Prostate gland (tissue), 2 donors: ENCODE measurements at regions not wholly inside any gene's neighbourhood (a gene's known extent, or its start where the extent isn't known, plus 50 kb on each side); places are given as distances from the start of the nearest gene placed in this dataset.

ENCODE experiments used
- DNase-seq: peaks from one replicate; pipeline ENCODE4 v3.0.0-alpha.2; 2019; ENCODE audit warnings: low spot score
- H3K27ac ChIP-seq, 2 donors: fragments of 200-600 bp; sonication (generic); 2 replicates each; pipeline ENCODE4 v1.5.1; 2017 to 2019
- H3K27me3 ChIP-seq: fragments of 200-600 bp; sonication (generic); replicated peaks from 2 replicates; pipeline ENCODE4 v1.5.1; 2019; ENCODE audit not compliant: insufficient read depth
- H3K36me3 ChIP-seq, 2 donors: fragments of 200-600 bp; sonication (generic); 1 replicate in 1 of 2; 2 replicates in 1 of 2; pipeline versions ENCODE4 v1.5.1 to v1.8.1; 2017 to 2019
- H3K4me1 ChIP-seq: fragments of 200-600 bp; sonication (generic); replicated peaks from 2 replicates; pipeline ENCODE4 v1.5.1; 2019
- H3K4me3 ChIP-seq, 2 donors: fragments of 200-600 bp; sonication (generic); 2 replicates each; pipeline ENCODE4 v1.5.1; 2017 to 2019
- H3K9me3 ChIP-seq: fragments of 200-600 bp; sonication (generic); 2 replicates; pipeline ENCODE4 v1.5.1; 2017
- CTCF ChIP-seq, 4 experiments: fragments of 200-600 bp in 2 of 4; fragments of 450-650 bp in 2 of 4; sonication (generic) in 2 of 4; IDR thresholded peaks; 1 replicate in 3 of 4; 2 replicates in 1 of 4; pipeline ENCODE4 v1.5.1; 2016 to 2019; ENCODE audit warnings: antibody characterized with exemption in 4 of 4, mild to moderate bottlenecking in 2 of 4, moderate library complexity in 2 of 4
- POLR2A ChIP-seq: fragments of 450-650 bp; IDR thresholded peaks from one replicate; pipeline ENCODE4 v1.6.1; 2016; ENCODE audit warnings: antibody characterized with exemption, mild to moderate bottlenecking
- POLR2AphosphoS5 ChIP-seq: sonication (generic); formaldehyde crosslinking; IDR thresholded peaks from one replicate; pipeline ENCODE4 v1.6.1; 2017; ENCODE audit warnings: antibody characterized with exemption
- WGBS: methylation state at CpG from one replicate; pipeline ENCODE4 v1.1.5; 2018; 5-methylcytosine and 5-hydroxymethylcytosine counted together
- intact Hi-C: fragments of 100-400 bp; cut with DNase I; formaldehyde crosslinking; loops from one replicate; pipeline ENCODE4 v1.14.2; 2022

GRCh38 chr16:9268446-9268845 lies 177.0 kb downstream of the HAPSTR1 start:
- Histone ChIP-seq H3K4me1 (no peaks in the 10 kb centered on the region), H3K9me3 (no peaks in the 10 kb centered on the region), H3K27ac (no peak overlapping the region), H3K27me3 (no peaks in the 10 kb centered on the region), H3K36me3 (no peaks in the 10 kb centered on the region), H3K4me3 (no peak overlapping the region)
- DNase-seq = no peak
- WGBS = 77% methylated on average over 4 of the region's 4 CpGs
- TF ChIP-seq CTCF (IDR thresholded peaks at IDR 0.05) (no peak), POLR2AphosphoS5 (no peak), POLR2A (no peak)
- intact Hi-C loops = no loop called here

- intact Hi-C loops = no loop called here
- H3K9me3 ChIP-seq = no peaks in the 10 kb centered on the region
- H3K4me3 ChIP-seq = no peak overlapping the region
- no peaks in the 10 kb centered on the region for H3K4me1 ChIP-seq
- no peak for TF ChIP-seq POLR2A
- no peak for TF ChIP-seq CTCF (IDR thresholded peaks at IDR 0.05)
- no peak for TF ChIP-seq POLR2AphosphoS5
- no peak for DNase-seq
- no peaks in the 10 kb centered on the region for H3K27me3 ChIP-seq
- no peak overlapping the region for H3K27ac ChIP-seq
- 86% methylated on average over 2 of the region's 2 CpGs for WGBS
- no peaks in the 10 kb centered on the region for H3K36me3 ChIP-seq
Measured at GRCh38 chr16:9270424-9270823, 179.0 kb downstream of the HAPSTR1 start.

- WGBS = 94% methylated on average over 1 of the region's 1 CpG
- no peaks in the 10 kb centered on the region for H3K4me1 ChIP-seq
- H3K4me3 ChIP-seq = no peak overlapping the region
- no peaks in the 10 kb centered on the region for H3K9me3 ChIP-seq
- H3K27ac ChIP-seq = no peak overlapping the region
- H3K36me3 ChIP-seq = no peaks in the 10 kb centered on the region
- TF ChIP-seq POLR2A (no peak), CTCF (IDR thresholded peaks at IDR 0.05) (no peak), POLR2AphosphoS5 (no peak)
- DNase-seq = no peak
- intact Hi-C loops = no loop called here
- no peaks in the 10 kb centered on the region for H3K27me3 ChIP-seq
Measured at GRCh38 chr16:9270941-9271340, 179.5 kb downstream of the HAPSTR1 start.

GRCh38 chr16:9271841-9272240 lies 180.4 kb downstream of the HAPSTR1 start:
- WGBS = 81% methylated on average over 3 of the region's 3 CpGs
- Histone ChIP-seq H3K27me3 (no peaks in the 10 kb centered on the region), H3K4me3 (no peak overlapping the region), H3K9me3 (no peaks in the 10 kb centered on the region), H3K36me3 (no peaks in the 10 kb centered on the region), H3K27ac (no peak overlapping the region), H3K4me1 (no peaks in the 10 kb centered on the region)
- no peak for DNase-seq
- intact Hi-C loops = no loop called here
- TF ChIP-seq CTCF (IDR thresholded peaks at IDR 0.05) = no peak

GRCh38 chr16:9275377-9275776 lies 183.9 kb downstream of the HAPSTR1 start:
- H3K4me1 ChIP-seq = no peaks in the 10 kb centered on the region
- no peaks in the 10 kb centered on the region for H3K36me3 ChIP-seq
- no peak for DNase-seq
- no peak overlapping the region for H3K4me3 ChIP-seq
- TF ChIP-seq POLR2A = no peak
- TF ChIP-seq CTCF (IDR thresholded peaks at IDR 0.05) = no peak
- no peak for TF ChIP-seq POLR2AphosphoS5
- H3K9me3 ChIP-seq = no peaks in the 10 kb centered on the region
- H3K27me3 ChIP-seq = no peaks in the 10 kb centered on the region
- 73% methylated on average over 7 of the region's 7 CpGs for WGBS
- H3K27ac ChIP-seq = no peak overlapping the region
- intact Hi-C loops = no loop called here
